Mucosa of descending colon (tissue), 3 donors: ENCODE measurements at regions not wholly inside any gene's neighbourhood (a gene's known extent, or its start where the extent isn't known, plus 50 kb on each side); places are given as distances from the start of the nearest gene placed in this dataset.
A peak's percentile ranks its signal among the peaks of the same experiment; 100 is the strongest.

Source experiments
- ATAC-seq: fragments of 200-7000 bp; cut with Tn5 transposase; one replicate; pipeline ENCODE4 v1.9.1; 2020; ENCODE audit warnings: mild to moderate bottlenecking, moderate library complexity
- DNase-seq, 3 donors: peaks; one replicate each; pipeline ENCODE4 v3.0.0-alpha.2; 2020
- H3K36me3 ChIP-seq: fragments of 200-600 bp; one replicate; pipeline ENCODE4 v1.8.0; 2021; ENCODE audit warnings: low read depth, mild to moderate bottlenecking
- H3K4me1 ChIP-seq: fragments of 200-600 bp; one replicate; pipeline ENCODE4 v1.8.0; 2021; ENCODE audit warnings: low read depth, mild to moderate bottlenecking
- H3K4me3 ChIP-seq: fragments of 200-600 bp; one replicate; pipeline ENCODE4 v1.8.0; 2021; ENCODE audit warnings: mild to moderate bottlenecking
- H3K9me3 ChIP-seq: fragments of 200-600 bp; one replicate; pipeline ENCODE4 v1.8.0; 2021; ENCODE audit warnings: mild to moderate bottlenecking
- CTCF ChIP-seq: fragments of 200-600 bp; IDR thresholded peaks from one replicate; pipeline ENCODE4 v1.8.0; 2022; ENCODE audit warnings: antibody characterized with exemption, mild to moderate bottlenecking
- intact Hi-C, 2 donors: fragments of 100-400 bp; cut with DNase I in 1 of 2; cut with micrococcal nuclease in 1 of 2; formaldehyde crosslinking; loops; one replicate each; pipeline versions ENCODE4 v1.11.0 to v1.11.1; 2022; cut with DNase I, micrococcal nuclease
- donor health status: DM: no; HTN: no; CAD: no; lungs with moderate emphysema.
- donor health status: DM: no; HTN: no; CAD: no.
- donor health status: DM: no; HTN: yes; CAD: no.

DNA sequence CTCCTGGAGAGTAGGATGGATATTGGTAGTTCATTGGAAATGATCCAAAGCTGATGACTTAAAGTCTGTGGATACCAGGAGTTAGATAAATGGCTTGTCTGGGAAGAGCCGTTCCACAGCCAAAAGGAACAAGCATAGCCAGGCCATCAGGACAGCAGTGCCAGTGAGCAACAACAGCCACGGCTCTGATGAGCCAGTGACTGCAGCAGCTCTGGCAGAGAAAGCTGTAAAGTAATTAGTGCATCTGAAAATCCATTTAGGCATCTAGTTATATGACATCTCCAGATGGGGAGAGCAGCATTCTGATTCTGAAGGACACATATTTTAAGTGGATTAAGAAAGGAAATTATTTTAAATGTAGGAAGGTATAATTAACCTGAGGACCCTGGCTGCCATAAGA is 256.2 kb upstream of the PLXNA2 start:
- Histone ChIP-seq H3K4me3 (no peak overlapping the region), H3K9me3 (no peaks in the 10 kb centered on the region), H3K4me1 (no peaks in the 10 kb centered on the region), H3K36me3 (no peaks in the 10 kb centered on the region)
- DNase-seq (no peak), ATAC-seq (no peak)
- intact Hi-C loops = no loop called here
- no peak for TF ChIP-seq CTCF

- ATAC-seq = no peak
- Histone ChIP-seq H3K4me3 (no peak overlapping the region), H3K9me3 (no peaks in the 10 kb centered on the region), H3K36me3 (no peaks in the 10 kb centered on the region), H3K4me1 (no peaks in the 10 kb centered on the region)
- no peak for DNase-seq
- TF ChIP-seq CTCF = no peak
- intact Hi-C loops = no loop called here
These were observed 257.4 kb upstream of the PLXNA2 start for GRCh38 chr1:208501542-208501941.

DNA sequence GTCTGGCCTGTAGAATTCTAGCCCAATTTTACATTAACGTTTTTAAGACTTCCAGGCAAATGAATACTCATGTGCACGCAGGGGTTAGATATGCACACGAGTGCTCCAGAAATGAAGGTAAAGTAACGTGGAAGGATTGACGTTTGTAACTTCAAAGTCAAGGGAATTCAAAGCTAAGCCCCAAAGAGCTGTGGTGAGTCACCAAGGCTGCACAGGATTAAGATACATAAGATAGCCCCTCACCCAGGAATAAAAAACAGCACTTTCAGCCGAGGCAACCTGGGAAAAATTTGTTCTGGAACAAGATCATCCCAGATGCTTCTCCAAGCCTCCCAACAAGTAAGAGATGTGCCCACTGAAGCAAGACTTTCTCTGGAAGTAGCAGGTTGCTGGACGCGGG is 259.6 kb upstream of the PLXNA2 start:
- Histone ChIP-seq H3K9me3 (no peaks in the 10 kb centered on the region), H3K36me3 (no peaks in the 10 kb centered on the region), H3K4me3 (no peak overlapping the region), H3K4me1 (peaks cover 2% of the 10 kb centered on the region)
- no peak for TF ChIP-seq CTCF
- intact Hi-C loops = no loop called here
- DNase-seq (no peak), ATAC-seq (no peak)

DNA sequence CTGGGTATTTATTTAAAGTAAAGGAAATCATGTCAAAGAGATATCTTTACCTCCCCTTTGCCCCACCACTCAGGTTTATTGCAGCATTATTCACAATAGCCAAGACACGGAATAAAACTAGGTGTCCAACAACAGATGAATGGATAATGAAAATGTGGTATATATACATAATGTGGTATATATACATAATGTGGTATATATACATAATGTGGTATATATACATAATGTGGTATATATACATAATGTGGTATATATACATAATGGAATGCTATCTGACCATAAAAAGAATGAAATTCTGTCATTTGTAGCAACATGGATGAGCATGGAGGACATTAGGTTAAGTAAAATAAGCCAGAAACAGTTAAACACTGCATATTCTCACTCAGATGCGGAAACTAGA is 262.6 kb upstream of the PLXNA2 start:
- TF ChIP-seq CTCF = no peak
- Histone ChIP-seq H3K36me3 (no peaks in the 10 kb centered on the region), H3K4me1 (peaks cover 6% of the 10 kb centered on the region), H3K9me3 (no peaks in the 10 kb centered on the region), H3K4me3 (no peak overlapping the region)
- DNase-seq (no peak), ATAC-seq (no peak)
- intact Hi-C loops = no loop called here

GRCh38 chr1:208509072-208509471 is 264.9 kb upstream of the PLXNA2 start:
- DNase-seq (no peak), ATAC-seq (peak; percentile 60)
- intact Hi-C loops = no loop called here
- peaks cover 6% of the 10 kb centered on the region for H3K4me1 ChIP-seq
- no peaks in the 10 kb centered on the region for H3K9me3 ChIP-seq
- no peaks in the 10 kb centered on the region for H3K36me3 ChIP-seq
- no peak overlapping the region for H3K4me3 ChIP-seq
- no peak for TF ChIP-seq CTCF

GRCh38 chr1:208510192-208510952 is 266.2 kb upstream of the PLXNA2 start:
- ATAC-seq (no peak), DNase-seq (no peak)
- intact Hi-C loops = no loop called here
- no peaks in the 10 kb centered on the region for H3K36me3 ChIP-seq
- no peaks in the 10 kb centered on the region for H3K9me3 ChIP-seq
- peaks cover 6% of the 10 kb centered on the region for H3K4me1 ChIP-seq
- TF ChIP-seq CTCF = no peak
- H3K4me3 ChIP-seq = no peak overlapping the region
